ENCODE measurements at regions not wholly inside any gene's neighbourhood (a gene's known extent, or its start where the extent isn't known, plus 50 kb on each side); places are given as distances from the start of the nearest gene placed in this dataset.

DNA sequence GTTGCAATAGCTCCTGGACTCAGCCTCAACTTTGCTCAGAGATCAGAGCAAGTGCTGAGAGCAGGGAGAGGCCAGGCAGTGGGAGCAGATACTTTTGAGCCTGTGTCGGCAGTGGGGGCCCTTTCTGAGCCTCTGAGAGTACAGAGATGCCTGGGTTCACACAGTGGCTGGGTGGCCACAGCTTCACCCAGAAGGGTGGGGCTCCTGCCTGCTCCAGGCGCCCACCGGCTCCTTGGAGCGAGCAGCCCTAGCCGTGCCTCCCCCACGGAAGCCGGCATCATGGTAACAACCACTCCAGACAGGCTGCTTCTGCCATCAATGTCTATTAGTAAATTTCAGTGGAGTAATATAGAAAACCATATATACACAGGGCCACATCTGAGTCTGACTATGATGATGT is 619.2 kb upstream of the SETBP1 start:
- TF ChIP-seq POLR2AphosphoS5 (IDR thresholded peaks at IDR 0.05; ENCODE audit: borderline replicate concordance, low read depth, low read length): no peak
- TF ChIP-seq EZH2 (IDR thresholded peaks at IDR 0.05): no peak

All from SK-N-MC (cell line).